Skin epidermis (tissue), 12 donors: ENCODE measurements at regions not wholly inside any gene's neighbourhood (a gene's known extent, or its start where the extent isn't known, plus 50 kb on each side); places are given as distances from the start of the nearest gene placed in this dataset.

Experiments used
- H3K27ac ChIP-seq, 21 experiments: fragments of 200-600 bp; sonication (generic) in 11 of 21; one replicate each; pipeline ENCODE4 v1.5.0; 2020; ENCODE audit warnings: mild to moderate bottlenecking in 3 of 21, inconsistent platforms in 2 of 21, moderate library complexity in 2 of 21
- H3K4me3 ChIP-seq, 7 experiments: fragments of 200-600 bp; sonication (generic) in 2 of 7; one replicate each; pipeline ENCODE4 v1.5.0; 2020; ENCODE audit warnings: inconsistent platforms in 2 of 7, mild to moderate bottlenecking in 2 of 7, moderate library complexity in 1 of 7

- Histone ChIP-seq H3K27ac (no peak overlapping the region), H3K4me3 (no peak overlapping the region)
Observed at GRCh38 chr1:234882898-234883297, 245.7 kb downstream of the TOMM20 start.

DNA sequence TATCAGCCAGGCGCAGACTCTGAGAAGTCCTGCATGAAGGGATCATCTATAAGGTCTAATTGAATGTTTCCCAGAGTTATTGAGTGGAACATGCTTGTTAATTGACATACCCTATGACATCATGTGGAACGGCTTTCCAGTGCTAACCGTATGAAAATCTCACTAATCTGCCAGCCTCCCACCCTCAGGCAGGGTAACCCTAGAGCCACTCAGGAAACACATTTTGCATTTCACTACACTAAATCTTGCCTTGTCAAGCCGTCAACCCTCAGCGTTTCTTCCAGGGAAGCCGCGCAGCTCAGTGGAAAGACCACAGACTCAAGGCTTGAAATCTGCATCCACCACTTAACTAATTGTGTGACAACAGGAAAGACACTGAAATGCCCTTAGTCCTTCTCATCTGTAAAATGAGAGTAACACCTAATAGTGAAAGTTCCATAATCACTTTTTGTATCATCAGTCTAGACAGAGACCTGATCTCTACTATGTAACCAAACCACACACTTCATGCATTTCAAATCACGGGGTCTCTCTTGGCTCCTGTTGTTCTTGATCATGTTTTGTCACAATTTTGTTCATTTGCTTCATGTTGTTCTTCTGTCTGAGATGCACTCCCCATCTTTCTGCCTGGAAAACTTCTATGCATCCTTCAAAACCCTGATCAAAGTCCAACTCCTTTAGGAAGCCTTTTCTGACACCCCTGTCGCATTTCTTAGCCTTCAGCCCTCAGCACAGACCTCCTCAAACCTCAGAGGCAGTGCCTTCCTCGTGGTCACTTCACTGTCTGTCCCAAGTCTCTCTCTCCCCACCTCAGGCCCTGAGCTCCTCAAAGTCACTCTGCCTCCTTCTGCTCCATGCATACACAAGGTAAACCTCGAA lies 246.5 kb downstream of the TOMM20 start:
- Histone ChIP-seq H3K4me3 (no peak overlapping the region), H3K27ac (no peak overlapping the region)

DNA sequence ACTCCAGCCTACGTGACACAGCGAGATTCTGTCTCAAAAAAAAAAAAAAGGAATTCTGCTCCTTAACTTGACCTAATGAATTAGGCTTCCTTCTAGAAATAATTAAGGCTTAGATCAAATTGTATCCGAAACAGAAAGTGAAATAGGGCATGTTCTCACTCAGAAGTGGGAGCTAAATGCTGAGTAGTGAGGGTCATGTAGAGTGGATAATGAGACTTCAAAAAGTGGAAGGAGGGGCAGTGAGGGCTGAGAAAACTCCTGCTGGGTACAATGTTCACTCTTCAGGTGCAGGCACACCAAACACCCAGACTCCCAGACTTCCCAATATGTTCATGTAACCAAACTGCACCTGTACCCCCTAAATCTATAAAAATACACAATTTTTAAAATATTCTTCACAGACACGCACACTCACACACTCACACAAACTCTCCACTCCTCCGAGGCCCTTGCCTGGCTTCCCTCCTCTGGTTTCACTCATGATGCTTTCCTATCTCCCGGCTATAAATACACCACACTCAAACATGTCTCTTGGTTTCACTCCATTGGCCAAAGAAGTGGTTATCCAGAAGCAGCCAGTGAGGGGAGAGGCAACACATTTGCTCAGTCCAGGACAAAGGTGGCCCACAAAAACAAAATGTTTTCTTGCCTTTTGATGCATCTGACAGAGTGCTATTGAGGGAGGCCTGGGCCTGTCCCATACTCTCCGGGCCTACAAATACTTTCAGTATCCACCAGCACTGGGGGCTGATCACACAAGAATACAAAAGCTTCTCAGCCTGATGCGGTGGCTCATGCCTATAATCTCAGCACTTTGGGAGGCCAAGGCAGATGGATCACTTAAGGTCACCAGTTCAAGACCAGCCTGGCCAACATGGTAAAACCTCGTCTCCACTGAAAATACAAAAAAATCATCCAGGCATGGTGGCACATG lies 249.2 kb downstream of the TOMM20 start:
- Histone ChIP-seq H3K27ac (no peak overlapping the region), H3K4me3 (no peak overlapping the region)

- Histone ChIP-seq H3K4me3 (no peak overlapping the region), H3K27ac (no peak overlapping the region)
Observed at GRCh38 chr1:234878288-234878687, 250.3 kb downstream of the TOMM20 start.

DNA sequence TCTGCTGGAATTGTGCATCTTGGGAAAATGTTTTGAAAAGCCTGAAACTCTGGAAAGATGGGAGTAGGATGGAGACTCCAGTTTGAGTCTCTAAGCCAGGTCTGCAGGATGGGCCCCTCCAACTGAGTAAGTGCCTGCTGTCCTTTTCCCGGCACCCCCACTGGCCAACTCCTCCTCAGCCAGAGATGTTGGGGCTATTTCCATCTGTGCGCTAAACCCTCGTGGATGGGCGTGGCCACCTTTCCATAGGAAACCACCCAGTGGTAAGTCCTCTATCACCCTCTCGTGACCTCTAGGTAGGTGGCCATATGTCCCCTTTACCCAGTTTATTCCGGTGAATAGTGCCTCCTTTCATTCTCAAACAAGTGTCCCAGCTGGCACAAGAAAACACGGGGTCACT lies 250.9 kb downstream of the TOMM20 start:
- Histone ChIP-seq H3K4me3 (no peak overlapping the region), H3K27ac (no peak overlapping the region)

DNA sequence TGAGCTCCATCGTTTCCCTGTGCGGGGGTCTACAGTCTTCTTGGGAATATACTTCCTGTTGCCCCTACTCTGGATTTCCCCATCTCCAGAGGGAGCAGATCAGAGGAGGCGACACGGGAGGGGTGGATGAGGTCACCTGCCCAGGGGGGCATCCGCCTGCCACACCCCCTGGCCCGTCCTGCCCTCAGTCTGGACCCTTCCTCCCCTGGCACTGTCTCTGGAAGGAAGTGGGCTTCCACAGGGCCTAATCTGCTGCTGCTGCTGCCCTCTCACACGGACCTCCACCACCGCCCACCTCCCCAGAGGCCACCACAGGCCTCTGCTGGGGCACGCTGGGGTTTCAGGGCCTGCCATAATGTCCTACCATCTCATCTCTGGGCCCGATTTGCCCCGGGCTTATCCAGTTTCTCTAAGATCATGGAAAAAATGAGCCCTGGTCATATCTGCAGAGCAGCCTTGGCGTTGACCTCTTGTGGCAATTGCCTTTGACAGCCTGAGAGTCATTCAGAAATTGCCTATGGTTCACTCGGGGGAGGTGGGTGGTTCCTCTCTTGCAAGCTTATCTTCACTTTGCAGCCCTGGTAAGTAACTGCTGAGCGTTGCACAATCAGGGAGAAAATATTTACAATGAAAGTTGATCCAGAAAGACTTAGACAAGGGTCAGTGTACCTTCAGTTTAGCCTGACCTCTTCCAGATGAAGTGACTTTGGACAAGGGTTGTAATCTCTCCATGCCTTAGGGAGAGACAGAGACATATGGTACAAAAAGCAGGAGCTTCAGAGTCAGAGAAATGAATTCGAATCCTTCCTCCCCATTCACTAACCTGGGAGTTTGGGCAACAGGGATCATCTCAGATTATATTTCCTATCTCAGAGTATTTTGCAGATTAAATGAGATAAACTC lies 252.4 kb downstream of the TOMM20 start:
- Histone ChIP-seq H3K27ac (peak overlapping the region in 16 of 21 experiments; percentile 30 to 76 (median 58)), H3K4me3 (no peak overlapping the region)

DNA sequence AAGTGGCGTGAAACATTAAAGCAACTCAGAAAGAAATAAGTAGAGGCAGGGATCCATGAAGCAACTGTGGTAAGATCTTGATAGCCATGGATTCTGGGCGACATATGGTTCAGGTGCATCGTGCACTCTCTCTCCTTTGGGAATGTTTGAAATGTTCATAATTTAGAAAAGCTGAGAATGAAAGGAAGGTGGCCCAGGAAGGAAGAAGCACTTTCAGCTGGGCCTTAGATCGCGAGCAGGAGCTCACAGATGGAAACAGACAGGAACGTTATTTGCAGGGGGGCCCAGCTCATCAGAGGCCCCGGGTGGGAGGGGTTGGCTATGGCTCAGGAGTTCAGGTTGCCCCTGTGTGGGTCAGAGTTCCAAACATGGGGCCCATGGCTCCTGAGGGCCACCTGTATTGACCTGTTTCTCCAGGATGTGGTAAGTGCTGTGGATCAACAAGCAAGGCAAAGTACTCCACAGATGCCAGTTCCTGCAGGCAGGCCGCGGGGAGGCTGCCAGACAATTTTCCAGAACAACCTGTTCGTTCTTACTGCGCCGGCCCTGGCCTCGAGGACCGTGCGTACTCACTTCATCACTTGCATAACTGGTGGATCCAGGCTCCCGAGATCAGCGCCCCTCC lies 253.2 kb downstream of the TOMM20 start:
- Histone ChIP-seq H3K27ac (peak overlapping the region in 15 of 21 experiments; percentile 17 to 76 (median 59)), H3K4me3 (no peak overlapping the region)

DNA sequence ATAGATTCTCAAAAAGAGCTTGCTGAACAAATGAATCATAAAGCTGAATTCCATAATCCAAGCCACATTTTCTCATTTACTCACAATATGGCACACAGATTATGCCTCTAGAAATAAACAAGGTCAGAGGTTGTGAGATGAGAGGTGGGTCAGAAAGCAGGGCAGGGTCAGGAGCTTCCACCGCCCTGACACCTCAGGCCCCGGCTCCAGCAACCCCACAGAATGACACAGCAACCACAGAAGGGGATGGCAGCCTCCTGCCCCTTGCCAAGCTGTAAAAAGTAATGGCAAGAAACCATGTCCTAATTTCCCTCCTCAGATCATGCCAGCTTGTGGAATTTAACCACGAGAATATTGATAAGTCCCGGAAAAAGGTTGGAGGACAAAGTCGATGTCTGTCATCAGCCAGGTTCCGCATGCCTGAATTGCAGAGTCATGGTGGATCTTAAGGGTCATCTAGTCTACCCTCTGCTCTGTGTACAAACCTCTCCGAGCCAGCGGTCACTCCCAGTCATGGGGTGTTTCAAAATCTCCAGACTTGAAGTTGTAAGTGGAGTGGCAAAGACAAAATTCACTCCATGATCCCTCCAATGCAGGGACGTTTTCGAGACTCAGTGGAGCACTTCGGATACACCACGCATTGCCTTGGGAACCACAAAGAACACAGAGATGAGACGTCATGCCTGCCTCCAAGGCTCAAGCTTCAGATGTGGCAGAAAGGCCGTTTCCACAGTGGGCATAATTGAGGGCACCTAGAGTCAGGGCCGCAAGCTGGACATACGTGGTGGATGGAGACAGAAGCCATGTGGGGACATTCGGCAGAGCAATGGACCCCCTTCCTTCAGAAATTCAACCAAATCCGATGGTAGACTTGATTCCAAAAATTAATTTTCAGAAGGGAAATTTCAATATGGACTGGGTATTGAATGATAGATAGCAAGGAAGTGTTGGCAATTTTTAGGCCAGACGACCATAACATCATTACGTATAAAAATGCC lies 254.0 kb downstream of the TOMM20 start:
- Histone ChIP-seq H3K27ac (peak overlapping the region in 12 of 21 experiments; percentile 17 to 69 (median 50)), H3K4me3 (no peak overlapping the region)

- H3K27ac ChIP-seq = peak overlapping the region in 2 of 21 experiments; percentile 1 to 38
- H3K4me3 ChIP-seq = no peak overlapping the region
Observed at GRCh38 chr1:234871710-234872271, 256.8 kb downstream of the TOMM20 start.

GRCh38 chr1:234871039-234871709 lies 257.5 kb downstream of the TOMM20 start:
- Histone ChIP-seq H3K4me3 (no peak overlapping the region), H3K27ac (peak overlapping the region in 3 of 21 experiments; percentile 1 to 38 (median 11))

DNA sequence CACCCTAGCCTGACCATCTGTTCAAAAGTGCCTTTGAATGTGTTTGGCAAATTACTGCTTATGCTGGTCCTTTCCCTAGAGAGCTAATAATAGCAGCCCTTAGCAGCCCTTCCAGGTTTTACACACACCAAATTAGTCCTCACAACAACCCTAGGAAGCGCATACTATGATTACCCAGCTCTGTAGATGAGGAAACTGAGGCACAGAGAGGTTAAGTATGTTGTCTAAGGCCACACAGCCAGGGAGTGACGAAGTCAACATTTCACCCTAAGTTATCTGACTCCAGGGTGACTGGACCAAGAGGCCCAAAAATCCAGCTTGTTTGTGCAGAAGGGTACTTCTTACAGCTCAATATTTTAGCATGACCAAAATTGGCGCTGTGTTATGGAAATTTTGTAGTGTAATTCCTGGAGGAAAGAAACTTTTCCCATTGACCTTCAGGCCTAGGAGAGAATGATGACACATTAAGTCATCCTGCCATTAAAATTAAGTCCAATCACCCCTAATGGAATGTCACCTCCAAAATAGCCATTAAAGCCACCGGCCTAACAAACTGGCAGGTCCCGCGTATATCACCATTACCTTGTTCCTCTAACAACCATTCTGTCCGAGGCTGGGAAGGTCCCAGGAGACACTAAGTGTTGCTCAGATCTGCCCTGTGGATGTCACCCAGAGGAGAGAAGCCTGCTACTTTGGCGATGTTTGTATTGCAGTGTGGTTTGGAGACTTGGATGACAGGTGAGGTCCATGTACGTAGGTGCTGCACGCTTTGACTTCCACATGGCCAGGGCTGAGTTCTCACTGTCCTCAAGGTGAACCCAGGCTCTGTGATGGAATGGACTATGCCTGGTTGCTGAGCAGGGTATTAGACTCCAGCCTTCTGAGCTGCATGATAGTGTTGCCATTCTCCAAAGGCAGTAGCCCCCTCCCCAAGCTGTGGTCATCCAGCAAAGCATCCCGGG lies 258.3 kb downstream of the TOMM20 start:
- no peak overlapping the region for H3K27ac ChIP-seq
- H3K4me3 ChIP-seq = no peak overlapping the region

GRCh38 chr1:234869182-234870019 lies 259.2 kb downstream of the TOMM20 start:
- Histone ChIP-seq H3K4me3 (no peak overlapping the region), H3K27ac (peak overlapping the region in 1 of 21 experiments; percentile 64)

- no peak overlapping the region for H3K4me3 ChIP-seq
- H3K27ac ChIP-seq = peak overlapping the region in 1 of 21 experiments; percentile 64
Observed at GRCh38 chr1:234868296-234869147, 258.5 kb upstream of the IRF2BP2 start.
